Endothelial cell of umbilical vein (primary cell): ENCODE measurements at regions not wholly inside any gene's neighbourhood (a gene's known extent, or its start where the extent isn't known, plus 50 kb on each side); places are given as distances from the start of the nearest gene placed in this dataset.

Experiments used
- BruUV-seq: library from RNA; stranded (reverse); fragments of 400-500 nt; replicated peaks from 2 replicates; lab custom pipeline; 2021; lab: Mats Ljungman, UMichigan
- CTCF ChIA-PET: fragments of 300-600, 350-600 bp; sonication (Branson Sonifier 250); formaldehyde crosslinking; loops from one replicate; lab custom pipeline; 2021; ENCODE audit warnings: antibody characterized with exemption, inconsistent platforms; lab: Charles Lee
- POLR2A ChIA-PET: fragments of 300-600, 350-600 bp; sonication (Branson Sonifier 250); formaldehyde crosslinking; loops from one replicate; lab custom pipeline; 2021; ENCODE audit warnings: antibody characterized with exemption, inconsistent platforms; lab: Charles Lee
- DNase-seq: peaks from one replicate; pipeline ENCODE4 v3.0.0-alpha.2; 2011; ENCODE audit warnings: low read depth, low spot score
- FAIRE-seq: peaks from 2 replicates; lab custom pipeline; 2011; peaks lifted over from hg19 to GRCh38; lab: Jason Lieb, UNC
- H2AFZ ChIP-seq: 2 replicates; pipeline ENCODE4 v1.6.0; 2012; ENCODE audit warnings: low read depth, low read length, control low read depth, inconsistent platforms
- H3K27ac ChIP-seq: 2 replicates; pipeline ENCODE4 v1.5.1; 2011; ENCODE audit warnings: low read depth, mild to moderate bottlenecking, control low read depth, low read length, moderate library complexity; ENCODE audit not compliant: insufficient read depth
- H3K27me3 ChIP-seq, 2 experiments: 2 replicates each; pipeline versions ENCODE4 v1.6.0 to v1.6.1; 2011; ENCODE audit warnings: low read length in 2 of 2, mixed read lengths in 1 of 2; ENCODE audit not compliant: control insufficient read depth in 2 of 2, insufficient read depth in 2 of 2
- H3K36me3 ChIP-seq, 2 experiments: 2 replicates in 1 of 2; 3 replicates in 1 of 2; pipeline ENCODE4 v1.5.1; 2011; ENCODE audit warnings: low read length in 2 of 2, mild to moderate bottlenecking in 1 of 2, moderate library complexity in 1 of 2; ENCODE audit not compliant: control insufficient read depth in 2 of 2, insufficient read depth in 2 of 2; ENCODE audit errors: extremely low read depth in 1 of 2
- H3K4me1 ChIP-seq: 3 replicates; pipeline ENCODE4 v1.5.1; 2011; ENCODE audit warnings: mild to moderate bottlenecking, low read length; ENCODE audit not compliant: control insufficient read depth, insufficient read depth; ENCODE audit errors: extremely low read depth
- H3K4me2 ChIP-seq: 2 replicates; pipeline ENCODE4 v1.6.1; 2011; ENCODE audit warnings: low read length, control low read depth, mixed read lengths; ENCODE audit not compliant: insufficient read depth
- H3K4me3 ChIP-seq, 3 experiments: fragments of 200-600 bp in 1 of 3; sonication (generic), shearing (Covaris generic) in 1 of 3; replicated peaks in 1 of 3; 2 replicates each; pipeline ENCODE4 v1.5.1; 2011 to 2016; ENCODE audit warnings: control low read depth in 3 of 3, low read length in 3 of 3, mild to moderate bottlenecking in 2 of 3, inconsistent platforms in 1 of 3, low read depth in 1 of 3, moderate library complexity in 1 of 3; ENCODE audit not compliant: insufficient read depth in 1 of 3
- H3K79me2 ChIP-seq: 2 replicates; pipeline ENCODE4 v1.6.0; 2012; ENCODE audit warnings: low read length, inconsistent platforms; ENCODE audit not compliant: control insufficient read depth, insufficient read depth
- H3K9ac ChIP-seq: replicated peaks from 2 replicates; pipeline ENCODE3; 2011; ENCODE audit warnings: low read length, control low read depth; ENCODE audit not compliant: insufficient read depth; ENCODE audit errors: extremely low read depth
- H3K9me1 ChIP-seq: replicated peaks from 3 replicates; pipeline ENCODE4 v1.6.0; 2011; ENCODE audit warnings: mild to moderate bottlenecking, low read length; ENCODE audit not compliant: control insufficient read depth, insufficient read depth; ENCODE audit errors: extremely low read depth
- H3K9me3 ChIP-seq: replicated peaks from 2 replicates; pipeline ENCODE4 v1.5.1; 2012; ENCODE audit warnings: low read length, inconsistent platforms; ENCODE audit not compliant: control insufficient read depth, insufficient read depth
- H4K20me1 ChIP-seq: replicated peaks from 2 replicates; pipeline ENCODE3; 2011; ENCODE audit warnings: mild to moderate bottlenecking, low read length; ENCODE audit not compliant: control insufficient read depth, insufficient read depth; ENCODE audit errors: extremely low read depth
- CTCF ChIP-seq, 2 donors: IDR thresholded peaks; 1 replicate in 1 of 2; 2 replicates in 1 of 2; pipeline ENCODE4 v1.5.1; 2011; ENCODE audit warnings: low read length in 2 of 2, mild to moderate bottlenecking in 2 of 2, moderate library complexity in 2 of 2, control low read depth in 1 of 2, inconsistent platforms in 1 of 2, low read depth in 1 of 2; ENCODE audit not compliant: insufficient read depth in 1 of 2; ENCODE audit errors: extremely low read depth in 1 of 2
- EZH2 ChIP-seq: IDR thresholded peaks from 2 replicates; pipeline ENCODE4 v1.6.1; 2012; ENCODE audit warnings: borderline replicate concordance, low read depth, mild to moderate bottlenecking, moderate library complexity, low read length, inconsistent platforms; ENCODE audit not compliant: severe bottlenecking
- FOS ChIP-seq: IDR thresholded peaks from 2 replicates; pipeline ENCODE4 v1.6.1; 2011; ENCODE audit warnings: mild to moderate bottlenecking, low read length, moderate library complexity, borderline replicate concordance; ENCODE audit not compliant: insufficient read depth
- GATA2 ChIP-seq: IDR thresholded peaks from 2 replicates; pipeline ENCODE4 v1.7.0; 2011; ENCODE audit warnings: low read depth, mild to moderate bottlenecking, moderate library complexity, mixed read lengths, low read length; ENCODE audit not compliant: insufficient read length, insufficient read depth
- JUN ChIP-seq: IDR thresholded peaks from 2 replicates; pipeline ENCODE4 v1.6.1; 2011; ENCODE audit warnings: borderline replicate concordance, low read depth; ENCODE audit not compliant: insufficient read length, insufficient read depth
- MAX ChIP-seq: IDR thresholded peaks from 2 replicates; pipeline ENCODE4 v1.6.1; 2011; ENCODE audit not compliant: insufficient read depth, insufficient read length
- MYC ChIP-seq: IDR thresholded peaks from one replicate; pipeline ENCODE4 v1.6.1; 2011; ENCODE audit warnings: mild to moderate bottlenecking, low read depth, low read length
- POLR2A ChIP-seq: IDR thresholded peaks from 2 replicates; pipeline ENCODE4 v1.6.1; 2012; ENCODE audit warnings: low read depth, mild to moderate bottlenecking, control low read depth, low read length
- POLR2AphosphoS5 ChIP-seq: IDR thresholded peaks from 2 replicates; pipeline ENCODE4 v1.6.1; 2012; ENCODE audit warnings: low read depth, mild to moderate bottlenecking, control low read depth, low read length, moderate library complexity; ENCODE audit not compliant: insufficient read depth
- dilution Hi-C: fragments of 300-500 bp; cut with MboI; formaldehyde crosslinking; loops from one replicate; pipeline ENCODE4 v1.15.0; 2019; ENCODE audit warnings: low sequenced_read_pairs; ENCODE audit not compliant: extremely low pct_ligation_motif_present
- intact Hi-C: fragments of 100-400 bp; cut with micrococcal nuclease; formaldehyde crosslinking; loops from one replicate; pipeline ENCODE4 v1.10.0; 2022

DNA sequence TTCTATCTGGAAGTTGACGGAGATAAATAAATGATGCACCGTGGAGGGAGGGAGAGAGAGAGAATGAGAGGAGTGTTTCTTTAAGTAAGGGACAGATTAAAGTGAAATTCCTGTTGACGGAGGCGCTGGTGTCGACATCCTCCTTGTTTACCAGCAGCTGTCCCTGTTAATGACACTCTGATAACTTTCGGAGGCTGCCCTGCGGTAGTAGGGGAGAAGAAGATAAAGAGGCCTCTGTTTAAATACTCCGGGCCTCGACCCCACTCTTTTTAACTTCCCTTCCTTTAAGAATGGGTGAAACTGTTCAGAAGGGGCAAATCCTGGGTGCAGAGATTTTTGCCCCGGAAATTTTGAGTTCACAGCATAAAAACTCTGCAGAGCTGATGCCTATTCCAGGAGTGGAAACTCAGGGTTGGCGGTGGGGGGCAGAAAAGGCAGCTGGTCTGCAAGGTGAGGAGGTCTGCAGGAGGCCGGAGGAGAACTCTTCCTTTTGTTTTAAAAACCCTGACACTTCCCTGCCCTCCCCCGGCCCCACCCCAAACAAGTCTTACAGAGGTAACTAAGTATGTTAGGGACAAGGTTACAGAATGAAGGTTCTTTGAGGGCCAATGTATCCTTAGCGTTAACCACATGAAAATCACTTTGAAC, 276.6 kb upstream of the NR2F2 start:
- no peak overlapping the region for H3K4me2 ChIP-seq
- BruUV-seq = no TSS peak
- H3K27me3 ChIP-seq = peaks cover 0 to 1% of the 10 kb centered on the region in 2 experiments
- H3K36me3 ChIP-seq = no peaks in the 10 kb centered on the region
- H4K20me1 ChIP-seq = no peaks in the 10 kb centered on the region
- peaks cover 2% of the 10 kb centered on the region for H3K4me1 ChIP-seq
- no peak overlapping the region for H3K27ac ChIP-seq
- DNase-seq (no peak), FAIRE-seq (no peak)
- dilution Hi-C loops (no loop called here), intact Hi-C loops (no loop called here)
- H3K9me3 ChIP-seq = no peaks in the 10 kb centered on the region
- TF ChIP-seq FOS = no peak
- TF ChIP-seq JUN = no peak
- TF ChIP-seq MAX = no peak
- no peak for TF ChIP-seq GATA2
- no peak for TF ChIP-seq CTCF (IDR thresholded peaks at IDR 0.05; ENCODE audit: extremely low read depth in 1 of 2, insufficient read depth in 1 of 2, low read depth in 1 of 2, low read length in 2 of 2)
- no peak for TF ChIP-seq POLR2AphosphoS5
- no peak for TF ChIP-seq MYC
- no peak for TF ChIP-seq POLR2A
- TF ChIP-seq EZH2 = no peak
- no peak overlapping the region for H3K4me3 ChIP-seq
- ChIA-PET CTCF (no interaction called here), POLR2A (no interaction called here)
- H3K79me2 ChIP-seq = no peaks in the 10 kb centered on the region
- H3K9me1 ChIP-seq = no peaks in the 10 kb centered on the region
- no peak overlapping the region for H2AFZ ChIP-seq
- no peak overlapping the region for H3K9ac ChIP-seq
